Stimulated activated CD8-positive, alpha-beta memory T cell treated with anti-CD3 and anti-CD28 coated beads, Interleukin-4, amount 100 ng/mL, for 24 hours (primary cell): ENCODE measurements at regions not wholly inside any gene's neighbourhood (a gene's known extent, or its start where the extent isn't known, plus 50 kb on each side); places are given as distances from the start of the nearest gene placed in this dataset.

ENCODE experiments used
- DNase-seq: peaks from one replicate; pipeline ENCODE4 v3.0.0-alpha.2; 2020; ENCODE audit warnings: low read depth

GRCh38 chr14:25101276-25101675, 51.3 kb upstream of the STXBP6 start:
- DNase-seq, result no peak
